Karpas-422 (cell line): ENCODE measurements at regions not wholly inside any gene's neighbourhood (a gene's known extent, or its start where the extent isn't known, plus 50 kb on each side); places are given as distances from the start of the nearest gene placed in this dataset.

Experiments
- DNase-seq: peaks from one replicate; pipeline ENCODE4 v3.0.0-alpha.2; 2015
- H2AFZ ChIP-seq: fragments of 200-600 bp; sonication (generic); 2 replicates; pipeline ENCODE4 v1.6.1; 2014; ENCODE audit warnings: antibody characterized with exemption, low read length, mixed read lengths
- H3K27ac ChIP-seq: fragments of 200-600 bp; sonication (generic); 2 replicates; pipeline ENCODE4 v1.5.1; 2014; ENCODE audit warnings: mild to moderate bottlenecking, low read length, moderate library complexity
- H3K27me3 ChIP-seq: fragments of 200-600 bp; sonication (generic); 2 replicates; pipeline ENCODE4 v1.6.1; 2014; ENCODE audit warnings: low read length, mixed read lengths
- H3K36me3 ChIP-seq: fragments of 200-600 bp; sonication (generic); 2 replicates; pipeline ENCODE4 v1.6.1; 2014; ENCODE audit warnings: low read length, mixed read lengths; ENCODE audit not compliant: insufficient read depth
- H3K4me1 ChIP-seq: fragments of 200-600 bp; sonication (generic); 2 replicates; pipeline ENCODE4 v1.6.1; 2014; ENCODE audit warnings: mild to moderate bottlenecking, low read length, mixed read lengths
- H3K4me2 ChIP-seq: fragments of 200-600 bp; sonication (generic); 2 replicates; pipeline ENCODE4 v1.6.1; 2014; ENCODE audit warnings: low read length, low read depth, mild to moderate bottlenecking; ENCODE audit not compliant: poor library complexity, severe bottlenecking
- H3K4me3 ChIP-seq: fragments of 200-600 bp; sonication (generic); 2 replicates; pipeline ENCODE4 v1.5.1; 2014; ENCODE audit warnings: mild to moderate bottlenecking, antibody characterized with exemption, low read length, mixed read lengths
- H3K79me2 ChIP-seq: fragments of 200-600 bp; sonication (generic); 2 replicates; pipeline ENCODE4 v1.6.1; 2014; ENCODE audit warnings: mild to moderate bottlenecking, low read length, mixed read lengths
- H3K9ac ChIP-seq: fragments of 200-600 bp; sonication (generic); 2 replicates; pipeline ENCODE4 v1.6.0; 2014; ENCODE audit warnings: low read length
- H3K9me2 ChIP-seq: fragments of 200-600 bp; sonication (generic), shearing (Covaris generic); replicated peaks from 2 replicates; pipeline ENCODE4 v1.6.0; 2014; ENCODE audit warnings: mild to moderate bottlenecking, low read length, moderate library complexity; ENCODE audit not compliant: insufficient read depth
- H3K9me3 ChIP-seq: fragments of 300-700, 200-600 bp; sonication (generic); 2 replicates; pipeline ENCODE4 v1.6.1; 2014; ENCODE audit warnings: low read length, mixed read lengths
- H4K20me1 ChIP-seq: fragments of 200-600 bp; sonication (generic); 2 replicates; pipeline ENCODE4 v1.6.1; 2014; ENCODE audit warnings: mild to moderate bottlenecking, antibody characterized with exemption, low read length, low read depth; ENCODE audit not compliant: insufficient read depth

- no peaks in the 10 kb centered on the region for H3K4me1 ChIP-seq
- H2AFZ ChIP-seq: no peak overlapping the region
- H3K27me3 ChIP-seq: no peaks in the 10 kb centered on the region
- no peaks in the 10 kb centered on the region for H4K20me1 ChIP-seq
- no peak overlapping the region for H3K9ac ChIP-seq
- no peaks in the 10 kb centered on the region for H3K79me2 ChIP-seq
- H3K4me3 ChIP-seq: no peak overlapping the region
- H3K4me2 ChIP-seq: no peak overlapping the region
- H3K27ac ChIP-seq: no peak overlapping the region
- peaks cover 13% of the 10 kb centered on the region for H3K9me3 ChIP-seq
- no peaks in the 10 kb centered on the region for H3K36me3 ChIP-seq
- no peak for DNase-seq
- no peaks in the 10 kb centered on the region for H3K9me2 ChIP-seq
These were observed 1511.1 kb downstream of the TECRL start for GRCh38 chr4:62898115-62898514.

- Histone ChIP-seq H3K4me2 (no peak overlapping the region), H3K36me3 (no peaks in the 10 kb centered on the region), H3K9me2 (no peaks in the 10 kb centered on the region), H3K9ac (no peak overlapping the region), H2AFZ (no peak overlapping the region), H4K20me1 (no peaks in the 10 kb centered on the region), H3K4me3 (no peak overlapping the region), H3K27ac (no peak overlapping the region), H3K9me3 (peaks cover 16% of the 10 kb centered on the region), H3K79me2 (no peaks in the 10 kb centered on the region), H3K27me3 (no peaks in the 10 kb centered on the region), H3K4me1 (no peaks in the 10 kb centered on the region)
- DNase-seq: no peak
These were observed 1512.5 kb downstream of the TECRL start for GRCh38 chr4:62896721-62897120.

GRCh38 chr4:62881901-62882300, 1527.3 kb downstream of the TECRL start:
- Histone ChIP-seq H3K36me3 (no peaks in the 10 kb centered on the region), H3K4me1 (no peaks in the 10 kb centered on the region), H3K9me2 (no peaks in the 10 kb centered on the region; the same call in 1 of the 2 replicates), H4K20me1 (no peaks in the 10 kb centered on the region), H3K4me3 (no peak overlapping the region), H2AFZ (no peak overlapping the region), H3K4me2 (no peak overlapping the region), H3K9ac (no peak overlapping the region), H3K27ac (no peak overlapping the region), H3K9me3 (peaks cover 29% of the 10 kb centered on the region), H3K79me2 (no peaks in the 10 kb centered on the region), H3K27me3 (no peaks in the 10 kb centered on the region)
- DNase-seq: no peak

GRCh38 chr4:62881210-62881609, 1528.0 kb downstream of the TECRL start:
- no peak overlapping the region for H3K4me3 ChIP-seq
- no peak overlapping the region for H3K9ac ChIP-seq
- H4K20me1 ChIP-seq: no peaks in the 10 kb centered on the region
- no peaks in the 10 kb centered on the region for H3K36me3 ChIP-seq
- peaks cover 22% of the 10 kb centered on the region for H3K9me3 ChIP-seq
- no peaks in the 10 kb centered on the region; the same call in 1 of the 2 replicates for H3K9me2 ChIP-seq
- no peak overlapping the region for H3K4me2 ChIP-seq
- DNase-seq: no peak
- no peaks in the 10 kb centered on the region for H3K27me3 ChIP-seq
- H3K79me2 ChIP-seq: no peaks in the 10 kb centered on the region
- H3K27ac ChIP-seq: no peak overlapping the region
- no peaks in the 10 kb centered on the region for H3K4me1 ChIP-seq
- no peak overlapping the region for H2AFZ ChIP-seq

GRCh38 chr4:62872856-62873255, 1536.4 kb downstream of the TECRL start:
- H3K27ac ChIP-seq: no peak overlapping the region
- no peak for DNase-seq
- H3K27me3 ChIP-seq: no peaks in the 10 kb centered on the region
- H3K9me3 ChIP-seq: peaks cover 24% of the 10 kb centered on the region
- H3K9ac ChIP-seq: no peak overlapping the region
- no peak overlapping the region for H3K4me3 ChIP-seq
- H2AFZ ChIP-seq: no peak overlapping the region
- no peaks in the 10 kb centered on the region for H3K36me3 ChIP-seq
- no peaks in the 10 kb centered on the region for H3K4me1 ChIP-seq
- no peaks in the 10 kb centered on the region for H3K9me2 ChIP-seq
- no peak overlapping the region for H3K4me2 ChIP-seq
- H3K79me2 ChIP-seq: no peaks in the 10 kb centered on the region
- H4K20me1 ChIP-seq: no peaks in the 10 kb centered on the region

GRCh38 chr4:62871078-62871477, 1538.2 kb downstream of the TECRL start:
- DNase-seq: no peak
- H3K9me3 ChIP-seq: peaks cover 29% of the 10 kb centered on the region
- H3K4me3 ChIP-seq: no peak overlapping the region
- H3K4me2 ChIP-seq: no peak overlapping the region
- no peaks in the 10 kb centered on the region for H3K9me2 ChIP-seq
- H3K9ac ChIP-seq: no peak overlapping the region
- H3K4me1 ChIP-seq: no peaks in the 10 kb centered on the region
- no peaks in the 10 kb centered on the region for H3K79me2 ChIP-seq
- no peaks in the 10 kb centered on the region for H4K20me1 ChIP-seq
- no peaks in the 10 kb centered on the region for H3K27me3 ChIP-seq
- no peak overlapping the region for H2AFZ ChIP-seq
- no peaks in the 10 kb centered on the region for H3K36me3 ChIP-seq
- no peak overlapping the region for H3K27ac ChIP-seq

- H4K20me1 ChIP-seq: no peaks in the 10 kb centered on the region
These were observed 1538.8 kb downstream of the TECRL start for GRCh38 chr4:62870451-62870850.

GRCh38 chr4:62865261-62865660, 1544.0 kb downstream of the TECRL start:
- Histone ChIP-seq H3K4me2 (no peak overlapping the region), H3K4me3 (no peak overlapping the region), H3K4me1 (no peaks in the 10 kb centered on the region), H4K20me1 (no peaks in the 10 kb centered on the region), H3K9me2 (no peaks in the 10 kb centered on the region), H3K36me3 (no peaks in the 10 kb centered on the region), H3K27me3 (no peaks in the 10 kb centered on the region), H3K27ac (no peak overlapping the region), H3K79me2 (no peaks in the 10 kb centered on the region), H3K9me3 (peaks cover 12% of the 10 kb centered on the region; the same call in 1 of the 2 replicates), H3K9ac (no peak overlapping the region), H2AFZ (no peak overlapping the region)
- no peak for DNase-seq

More at GRCh38 chr4:62870451-62870850, 1538.8 kb downstream of the TECRL start:
- H3K4me1 ChIP-seq: no peaks in the 10 kb centered on the region
- H3K4me3 ChIP-seq: no peak overlapping the region
- no peak overlapping the region for H3K9ac ChIP-seq
- no peaks in the 10 kb centered on the region for H3K36me3 ChIP-seq
- no peaks in the 10 kb centered on the region for H3K79me2 ChIP-seq
- peaks cover 29% of the 10 kb centered on the region for H3K9me3 ChIP-seq
- no peak for DNase-seq
- no peak overlapping the region for H3K4me2 ChIP-seq
- H2AFZ ChIP-seq: no peak overlapping the region
- no peaks in the 10 kb centered on the region for H3K27me3 ChIP-seq
- no peaks in the 10 kb centered on the region for H3K9me2 ChIP-seq
- H3K27ac ChIP-seq: no peak overlapping the region

GRCh38 chr4:62849696-62850095, 1559.6 kb downstream of the TECRL start:
- H3K9me3 ChIP-seq: peaks cover 24% of the 10 kb centered on the region; the same call in 1 of the 2 replicates
- no peak overlapping the region for H2AFZ ChIP-seq
- no peak overlapping the region for H3K27ac ChIP-seq
- H3K9ac ChIP-seq: no peak overlapping the region
- DNase-seq: no peak
- no peaks in the 10 kb centered on the region for H3K4me1 ChIP-seq
- no peaks in the 10 kb centered on the region for H3K36me3 ChIP-seq
- no peaks in the 10 kb centered on the region for H3K27me3 ChIP-seq
- no peak overlapping the region for H3K4me2 ChIP-seq
- H3K79me2 ChIP-seq: no peaks in the 10 kb centered on the region
- no peak overlapping the region for H3K4me3 ChIP-seq
- H4K20me1 ChIP-seq: no peaks in the 10 kb centered on the region
- no peaks in the 10 kb centered on the region for H3K9me2 ChIP-seq
